ENCODE measurements at regions not wholly inside any gene's neighbourhood (a gene's known extent, or its start where the extent isn't known, plus 50 kb on each side); places are given as distances from the start of the nearest gene placed in this dataset.
"Not testable (repeated sequence)": the region's sequence is repeated elsewhere in the genome, so short reads cannot be mapped to it uniquely, and the experiment has no call there.

- Mint-ChIP-seq H3K36me3 (ENCODE audit: low read depth) (no peaks in the 10 kb centered on the region), H3K27ac (ENCODE audit: unreplicated experiment) (no peak overlapping the region), H3K4me1 (ENCODE audit: low read depth) (peaks cover 25% of the 10 kb centered on the region), H3K4me3 (ENCODE audit: unreplicated experiment) (no peak overlapping the region), H3K27me3 (ENCODE audit: low read depth) (no peaks in the 10 kb centered on the region), H3K9me3 (ENCODE audit: low read depth) (peaks cover 11% of the 10 kb centered on the region)
- no peak for DNase-seq (ENCODE audit: low spot score)
- TF ChIP-seq, protein P1, sequence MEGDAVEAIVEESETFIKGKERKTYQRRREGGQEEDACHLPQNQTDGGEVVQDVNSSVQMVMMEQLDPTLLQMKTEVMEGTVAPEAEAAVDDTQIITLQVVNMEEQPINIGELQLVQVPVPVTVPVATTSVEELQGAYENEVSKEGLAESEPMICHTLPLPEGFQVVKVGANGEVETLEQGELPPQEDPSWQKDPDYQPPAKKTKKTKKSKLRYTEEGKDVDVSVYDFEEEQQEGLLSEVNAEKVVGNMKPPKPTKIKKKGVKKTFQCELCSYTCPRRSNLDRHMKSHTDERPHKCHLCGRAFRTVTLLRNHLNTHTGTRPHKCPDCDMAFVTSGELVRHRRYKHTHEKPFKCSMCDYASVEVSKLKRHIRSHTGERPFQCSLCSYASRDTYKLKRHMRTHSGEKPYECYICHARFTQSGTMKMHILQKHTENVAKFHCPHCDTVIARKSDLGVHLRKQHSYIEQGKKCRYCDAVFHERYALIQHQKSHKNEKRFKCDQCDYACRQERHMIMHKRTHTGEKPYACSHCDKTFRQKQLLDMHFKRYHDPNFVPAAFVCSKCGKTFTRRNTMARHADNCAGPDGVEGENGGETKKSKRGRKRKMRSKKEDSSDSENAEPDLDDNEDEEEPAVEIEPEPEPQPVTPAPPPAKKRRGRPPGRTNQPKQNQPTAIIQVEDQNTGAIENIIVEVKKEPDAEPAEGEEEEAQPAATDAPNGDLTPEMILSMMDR (IDR thresholded peaks at IDR 0.05): peak; percentile 70
These were observed 53.0 kb upstream of the TNKS2 start for GRCh38 chr10:91745090-91745831.

DNA sequence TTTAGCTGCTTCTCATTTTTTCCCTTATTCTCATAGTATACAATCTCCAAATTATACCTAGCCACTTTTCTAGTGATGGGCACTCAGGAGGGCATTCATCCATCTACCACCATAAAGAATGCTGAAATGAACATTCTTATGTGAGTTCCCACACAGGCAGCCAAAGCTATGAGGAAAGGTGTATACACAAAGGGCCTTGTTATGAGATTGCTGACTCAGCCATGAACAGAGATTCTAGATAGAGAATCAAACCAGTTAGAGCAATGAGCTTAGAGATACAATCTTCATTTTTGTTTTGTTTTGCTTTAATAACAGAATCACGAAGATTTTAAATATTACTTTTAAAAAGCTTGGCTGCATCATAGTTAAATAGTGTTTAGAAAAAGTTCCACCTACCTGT, 54.8 kb upstream of the TNKS2 start:
- TF ChIP-seq, protein P1 (IDR thresholded peaks at IDR 0.05): no peak
- Mint-ChIP-seq H3K36me3 (ENCODE audit: low read depth) (peaks cover 3% of the 10 kb centered on the region), H3K27me3 (ENCODE audit: low read depth) (no peaks in the 10 kb centered on the region), H3K27ac (ENCODE audit: unreplicated experiment) (no peak overlapping the region), H3K4me1 (ENCODE audit: low read depth) (peaks cover 29% of the 10 kb centered on the region), H3K4me3 (ENCODE audit: unreplicated experiment) (no peak overlapping the region), H3K9me3 (ENCODE audit: low read depth) (peaks cover 17% of the 10 kb centered on the region)
- DNase-seq (ENCODE audit: low spot score): no peak

DNA sequence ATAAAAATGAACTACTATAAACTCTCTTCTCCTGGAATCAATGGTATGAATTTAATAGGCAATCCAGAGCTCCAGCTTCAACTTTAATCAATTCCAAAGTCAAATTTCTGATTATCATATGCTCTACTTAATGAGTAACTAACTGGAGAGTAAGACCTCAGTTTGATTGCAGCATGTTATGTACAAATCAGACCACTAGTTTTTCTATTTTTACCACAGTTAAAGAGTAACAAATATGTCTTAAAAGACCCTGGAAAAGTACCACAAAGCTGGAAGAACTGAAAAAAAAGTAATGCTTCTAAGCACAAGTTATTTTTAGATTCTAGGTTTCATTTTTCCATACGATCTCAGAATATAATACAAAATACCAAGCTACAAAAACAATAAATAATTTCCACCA, 56.0 kb upstream of the TNKS2 start:
- Mint-ChIP-seq H3K4me1 (ENCODE audit: low read depth) (peaks cover 29% of the 10 kb centered on the region), H3K27me3 (ENCODE audit: low read depth) (peaks cover 3% of the 10 kb centered on the region), H3K27ac (ENCODE audit: unreplicated experiment) (peak overlapping the region; percentile 71), H3K9me3 (ENCODE audit: low read depth) (peaks cover 17% of the 10 kb centered on the region), H3K4me3 (ENCODE audit: unreplicated experiment) (no peak overlapping the region), H3K36me3 (ENCODE audit: low read depth) (peaks cover 5% of the 10 kb centered on the region)
- DNase-seq (ENCODE audit: low spot score): no peak
- TF ChIP-seq, protein P1 (IDR thresholded peaks at IDR 0.05): peak; percentile 34

DNA sequence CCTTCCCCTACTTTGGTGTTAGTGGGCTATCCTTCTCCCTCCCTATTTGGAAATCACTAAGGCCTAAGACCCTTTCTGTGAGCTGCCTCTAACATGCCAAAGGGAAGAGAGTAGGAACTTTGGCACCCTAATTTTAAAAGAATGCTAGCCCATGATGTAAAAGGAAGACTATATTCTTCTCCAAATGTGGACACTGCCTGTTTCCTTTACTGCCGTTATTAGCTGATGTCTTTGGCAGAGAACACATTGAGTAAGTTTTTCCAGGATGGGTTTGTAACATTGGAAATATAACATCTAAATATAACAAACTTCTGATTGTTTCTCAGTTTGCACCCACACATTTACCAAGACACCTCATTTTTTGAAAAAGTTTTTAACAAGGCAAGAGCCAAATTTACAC, 56.9 kb upstream of the TNKS2 start:
- peaks cover 29% of the 10 kb centered on the region for H3K4me1 Mint-ChIP-seq (ENCODE audit: low read depth)
- peaks cover 10% of the 10 kb centered on the region for H3K27me3 Mint-ChIP-seq (ENCODE audit: low read depth)
- H3K4me3 Mint-ChIP-seq (ENCODE audit: unreplicated experiment): no peak overlapping the region
- H3K27ac Mint-ChIP-seq (ENCODE audit: unreplicated experiment): peak overlapping the region; percentile 46
- TF ChIP-seq, protein P1 (IDR thresholded peaks at IDR 0.05): no peak
- peaks cover 7% of the 10 kb centered on the region for H3K36me3 Mint-ChIP-seq (ENCODE audit: low read depth)
- peaks cover 14% of the 10 kb centered on the region for H3K9me3 Mint-ChIP-seq (ENCODE audit: low read depth)
- no peak for DNase-seq (ENCODE audit: low spot score)

DNA sequence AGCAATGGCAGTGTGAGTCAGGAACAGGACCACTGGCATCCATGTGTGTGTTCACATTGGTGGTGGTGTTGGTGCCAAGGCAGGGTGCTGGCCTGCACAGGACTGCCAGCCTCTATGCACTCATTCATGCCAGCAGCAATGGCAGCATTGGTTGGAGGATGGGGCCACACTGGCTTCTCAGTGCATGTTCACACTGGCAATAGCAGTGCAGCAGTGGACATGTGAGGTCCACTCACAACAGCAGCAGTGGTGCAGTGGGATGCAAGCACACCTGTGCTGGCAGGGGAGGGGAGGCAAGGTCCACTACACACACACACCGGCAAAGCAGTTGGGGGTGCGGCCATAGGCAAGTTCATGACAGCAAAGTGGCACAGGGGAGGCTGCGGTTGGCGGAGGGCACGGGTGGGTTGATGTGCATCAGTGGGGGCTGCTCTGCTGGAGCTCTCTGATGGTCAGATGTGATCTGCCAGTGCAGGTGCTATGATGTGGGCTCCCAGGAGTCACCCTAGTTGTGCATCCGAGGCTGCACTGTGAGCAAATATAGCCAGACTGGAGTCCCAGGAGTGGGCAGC, 57.8 kb upstream of the TNKS2 start:
- H3K27ac Mint-ChIP-seq (ENCODE audit: unreplicated experiment): no peak overlapping the region
- TF ChIP-seq, protein P1 (IDR thresholded peaks at IDR 0.05): no peak
- H3K36me3 Mint-ChIP-seq (ENCODE audit: low read depth): peaks cover 7% of the 10 kb centered on the region
- no peak overlapping the region for H3K4me3 Mint-ChIP-seq (ENCODE audit: unreplicated experiment)
- peaks cover 29% of the 10 kb centered on the region for H3K4me1 Mint-ChIP-seq (ENCODE audit: low read depth)
- DNase-seq (ENCODE audit: low spot score): no peak
- H3K27me3 Mint-ChIP-seq (ENCODE audit: low read depth): peaks cover 10% of the 10 kb centered on the region
- peaks cover 6% of the 10 kb centered on the region for H3K9me3 Mint-ChIP-seq (ENCODE audit: low read depth)

GRCh38 chr10:91732265-91732664, 66.0 kb upstream of the TNKS2 start:
- not testable (repeated sequence) for H3K4me1 Mint-ChIP-seq (ENCODE audit: low read depth); H3K9me3 Mint-ChIP-seq (ENCODE audit: low read depth); H3K36me3 Mint-ChIP-seq (ENCODE audit: low read depth); H3K4me3 Mint-ChIP-seq (ENCODE audit: unreplicated experiment); H3K27ac Mint-ChIP-seq (ENCODE audit: unreplicated experiment); DNase-seq (ENCODE audit: low spot score)
- H3K27me3 Mint-ChIP-seq (ENCODE audit: low read depth): peaks cover 12% of the 10 kb centered on the region

DNA sequence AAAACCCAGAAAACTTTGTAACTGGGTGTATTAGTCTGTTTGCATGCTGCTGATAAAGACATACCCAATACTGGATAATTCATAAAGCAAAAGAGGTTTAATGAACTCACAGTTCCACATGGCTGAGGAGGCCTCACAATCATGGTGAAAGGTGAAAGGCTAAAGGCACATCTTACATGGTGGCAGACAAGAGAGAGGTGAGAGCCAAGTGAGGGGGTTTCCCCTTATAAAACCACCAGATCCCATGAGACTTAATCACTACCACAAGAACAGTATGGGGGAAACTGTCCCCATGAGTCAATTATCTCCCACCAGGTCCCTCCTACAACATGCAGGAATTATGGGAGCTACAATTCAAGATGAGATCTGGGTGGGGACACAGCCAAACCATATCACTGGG, 68.9 kb upstream of the TNKS2 start:
- H3K36me3 Mint-ChIP-seq (ENCODE audit: low read depth); H3K27ac Mint-ChIP-seq (ENCODE audit: unreplicated experiment); DNase-seq (ENCODE audit: low spot score); H3K4me3 Mint-ChIP-seq (ENCODE audit: unreplicated experiment); H3K9me3 Mint-ChIP-seq (ENCODE audit: low read depth); H3K27me3 Mint-ChIP-seq (ENCODE audit: low read depth); H3K4me1 Mint-ChIP-seq (ENCODE audit: low read depth): not testable (repeated sequence)
